Mesenteric fat pad (tissue), 1 donor: ENCODE measurements at regions not wholly inside any gene's neighbourhood (a gene's known extent, or its start where the extent isn't known, plus 50 kb on each side); places are given as distances from the start of the nearest gene placed in this dataset.
"Not testable (repeated sequence)": the region's sequence is repeated elsewhere in the genome, so short reads cannot be mapped to it uniquely, and the experiment has no call there.

Source experiments
- DNase-seq: peaks from one replicate; pipeline ENCODE4 v3.0.0-alpha.2; 2020; ENCODE audit warnings: low spot score
- donor health status: DM: yes; HTN: yes; CAD: no.

DNA sequence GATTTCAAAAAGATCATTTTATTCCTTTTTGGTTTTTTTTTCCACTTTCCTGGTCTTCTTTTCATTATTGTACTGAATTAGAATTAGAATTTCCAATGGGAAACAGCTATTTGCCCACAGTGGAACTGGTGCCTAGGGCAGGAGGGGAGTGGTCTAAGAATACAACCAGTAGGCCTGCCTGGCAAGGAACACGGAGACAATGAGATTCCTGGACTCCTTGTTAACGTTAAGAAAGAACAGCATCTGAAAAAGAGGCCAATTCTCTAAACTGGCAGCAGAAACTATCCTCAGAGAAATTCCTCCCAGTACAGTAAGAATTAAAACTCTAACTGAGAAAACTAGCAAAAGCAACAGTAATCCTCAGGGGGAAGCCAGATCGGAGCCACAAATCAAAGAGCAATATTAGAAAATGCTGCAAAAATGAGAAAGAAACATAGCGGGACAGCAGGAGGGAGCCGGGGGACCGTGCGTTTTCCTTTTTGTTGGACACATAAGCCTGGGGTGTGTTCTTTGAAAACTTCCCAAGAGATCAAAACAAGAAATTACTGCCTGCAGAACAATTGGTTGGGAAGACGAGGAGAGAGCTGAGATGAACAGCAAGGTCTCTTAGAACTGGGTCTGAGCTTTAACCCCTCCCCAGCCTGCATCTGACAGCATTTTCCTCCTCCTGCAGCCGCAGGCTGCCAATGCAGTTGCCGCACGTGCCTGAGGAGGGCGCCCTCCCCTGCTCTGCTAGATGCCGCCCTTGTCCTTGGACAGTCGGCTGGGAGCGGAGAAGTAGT lies 776.0 kb downstream of the TSN start:
- DNase-seq, result no peak

- no peak for DNase-seq
Observed at GRCh38 chr2:122532072-122532344, 776.6 kb downstream of the TSN start.

DNA sequence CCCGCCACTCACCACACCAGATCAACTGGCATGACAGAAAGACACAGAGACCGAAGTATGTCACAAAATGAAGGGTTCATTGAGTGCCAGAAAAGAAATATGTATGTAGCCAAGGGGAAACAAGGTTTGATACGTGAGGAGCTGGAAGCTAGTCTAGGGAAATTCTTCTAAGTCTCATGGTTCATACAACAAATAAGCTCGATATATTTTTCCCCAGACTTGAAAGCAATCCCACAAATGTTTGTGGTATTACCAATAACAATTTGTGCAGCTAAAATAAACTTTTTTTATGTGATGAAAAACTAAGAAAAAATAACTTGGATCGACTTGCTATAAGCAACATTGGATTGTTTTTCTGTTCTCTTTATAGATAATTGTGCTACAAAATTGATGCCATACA lies 777.0 kb downstream of the TSN start:
- DNase-seq, result no peak

GRCh38 chr2:122535960-122536505 lies 780.6 kb downstream of the TSN start:
- DNase-seq, result no peak

DNA sequence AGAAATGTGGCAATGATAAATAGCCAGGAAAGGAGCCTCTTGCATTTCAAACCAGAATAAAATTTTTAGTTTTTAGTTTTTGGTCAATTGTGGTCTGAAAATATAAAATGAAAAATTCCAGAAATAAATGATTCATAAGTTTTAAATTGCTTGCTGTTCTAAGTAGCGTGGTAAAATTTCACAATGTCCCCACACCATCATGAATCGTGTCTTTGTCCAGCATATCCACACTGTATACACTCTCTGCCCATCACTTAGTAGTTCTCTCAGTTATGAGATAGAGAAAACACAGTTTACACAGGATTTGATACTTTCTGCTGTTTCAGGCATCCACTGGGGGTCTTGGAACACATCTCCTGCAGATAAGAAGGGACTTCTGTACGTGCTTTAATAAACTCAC lies 783.9 kb downstream of the TSN start:
- no peak for DNase-seq

- DNase-seq, result no peak
Observed at GRCh38 chr2:122539920-122540319, 784.5 kb downstream of the TSN start.

GRCh38 chr2:122542236-122542635 lies 786.8 kb downstream of the TSN start:
- no peak for DNase-seq

GRCh38 chr2:122542646-122543045 lies 787.2 kb downstream of the TSN start:
- DNase-seq, result no peak

- no peak for DNase-seq
Observed at GRCh38 chr2:122543815-122544214, 788.4 kb downstream of the TSN start.

- DNase-seq, result no peak
Observed at GRCh38 chr2:122545821-122546220, 790.4 kb downstream of the TSN start.

GRCh38 chr2:122562775-122563174 lies 807.3 kb downstream of the TSN start:
- no peak for DNase-seq

GRCh38 chr2:122563781-122564180 lies 808.3 kb downstream of the TSN start:
- DNase-seq, result no peak

GRCh38 chr2:122564843-122565242 lies 809.4 kb downstream of the TSN start:
- no peak for DNase-seq

- DNase-seq, result no peak
Observed at GRCh38 chr2:122565364-122565763, 809.9 kb downstream of the TSN start.

DNA sequence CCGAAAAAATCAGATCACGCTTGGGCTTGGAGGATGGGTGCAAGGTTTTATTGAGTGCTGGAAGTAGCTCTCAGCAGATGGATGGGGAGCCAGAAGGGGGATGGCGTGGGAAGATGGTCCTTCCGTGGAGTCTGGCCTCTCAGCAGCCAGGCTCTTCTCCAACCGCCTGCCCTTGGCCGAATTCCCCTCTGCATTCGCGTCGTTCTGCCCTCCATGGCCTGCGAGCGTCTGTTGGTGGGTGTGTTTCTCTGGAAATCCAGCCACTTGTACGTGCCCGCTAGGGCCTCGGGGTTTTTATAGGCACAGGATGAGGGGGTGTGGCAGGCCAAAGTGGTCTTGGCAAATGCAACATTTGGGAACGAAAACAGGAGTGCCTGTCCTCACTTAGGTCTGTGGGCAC lies 815.2 kb downstream of the TSN start:
- no peak for DNase-seq

DNA sequence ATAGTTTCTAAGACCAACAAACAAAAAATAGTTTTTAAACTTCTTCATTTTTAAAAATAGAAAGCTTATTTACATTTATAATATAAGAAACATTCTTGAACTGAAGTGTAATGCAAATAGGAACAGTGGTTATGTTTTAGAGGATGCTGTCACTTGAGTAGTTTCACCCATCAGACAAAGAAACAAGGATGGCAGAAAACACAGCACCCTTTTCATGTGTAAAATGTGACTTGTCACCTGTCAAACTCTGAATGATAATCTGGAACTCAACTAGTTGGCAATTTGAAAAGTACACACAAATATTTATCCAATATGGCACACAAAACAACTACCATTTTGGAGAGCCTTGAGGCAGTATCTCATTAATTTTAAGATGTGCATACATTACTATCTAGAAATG lies 816.0 kb downstream of the TSN start:
- not testable (repeated sequence) for DNase-seq

DNA sequence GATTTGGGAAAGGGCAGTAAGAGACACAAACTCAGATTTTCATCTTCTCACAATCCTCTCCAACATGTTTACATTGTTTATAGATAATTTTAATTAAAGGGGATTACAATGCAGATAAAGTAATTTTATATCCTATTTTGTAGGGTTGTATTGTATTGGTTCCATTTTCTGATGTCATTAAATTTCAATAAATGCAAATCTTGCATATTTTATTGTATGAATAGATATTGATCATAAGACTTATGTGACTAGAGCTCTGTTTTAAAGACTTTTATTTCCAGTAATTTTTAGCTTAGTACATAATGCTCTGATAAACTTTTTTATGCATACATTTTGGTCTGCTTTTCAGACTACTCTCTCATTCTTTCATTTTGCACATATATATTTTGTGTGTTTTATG lies 819.6 kb downstream of the TSN start:
- no peak for DNase-seq

DNA sequence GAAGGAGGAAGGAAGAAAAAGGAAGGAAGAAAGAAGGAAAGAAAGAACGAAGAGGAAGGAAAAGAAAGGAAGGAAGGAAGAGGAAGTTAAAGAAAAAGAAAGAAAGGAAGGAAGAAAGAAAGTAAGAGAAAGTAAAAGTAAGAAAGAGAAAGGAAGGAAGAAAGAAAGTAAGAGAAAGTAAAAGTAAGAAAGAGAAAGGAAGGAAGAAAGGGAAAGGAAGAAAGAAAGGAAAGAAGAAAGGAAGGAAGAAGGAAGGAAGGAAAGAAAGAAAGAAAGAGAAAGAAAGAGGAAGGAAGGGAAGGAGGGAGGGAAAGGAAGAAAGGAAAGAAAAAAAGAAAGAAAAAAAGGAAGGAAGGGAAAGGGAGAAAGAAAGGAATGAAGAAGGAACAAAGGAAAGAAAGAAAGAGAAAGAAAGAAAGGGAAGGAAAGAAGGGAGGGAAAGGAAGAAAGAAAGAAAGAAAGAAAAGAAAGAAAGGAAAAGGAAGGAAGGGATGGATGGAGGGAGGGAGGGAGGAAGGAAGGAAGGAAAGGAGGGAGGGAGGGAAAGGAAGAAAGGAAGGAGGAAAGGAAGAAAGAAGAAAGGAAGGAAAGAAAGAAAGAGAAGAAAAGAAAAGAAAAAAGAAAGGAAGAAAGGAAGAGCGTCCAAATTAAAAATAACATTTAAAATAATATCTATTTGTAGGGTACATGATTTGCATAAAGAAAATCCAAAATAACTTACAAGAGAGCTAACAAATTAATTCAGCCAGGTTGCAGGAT lies 827.9 kb downstream of the TSN start:
- DNase-seq, result no peak

DNA sequence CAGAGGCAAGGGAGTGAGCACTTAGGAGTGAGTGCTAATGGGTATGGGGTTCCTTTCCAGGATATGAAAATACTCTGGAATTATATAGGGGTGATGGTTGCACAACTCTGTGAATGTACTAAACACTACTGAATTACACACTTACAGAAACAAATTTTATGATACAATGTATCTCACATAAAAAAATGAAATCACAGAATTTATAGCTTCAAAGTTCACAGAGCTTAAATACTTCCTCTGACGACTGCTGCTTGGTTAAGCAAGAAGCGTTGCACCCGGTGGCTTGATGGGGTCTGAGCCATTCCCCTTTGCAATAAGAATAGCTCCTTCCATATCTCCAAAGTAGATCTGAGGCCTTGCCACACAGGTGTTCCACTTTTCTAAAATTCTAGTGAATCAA lies 835.1 kb downstream of the TSN start:
- no peak for DNase-seq

GRCh38 chr2:122595065-122595464 lies 839.6 kb downstream of the TSN start:
- DNase-seq, result no peak

GRCh38 chr2:122596598-122596997 lies 841.1 kb downstream of the TSN start:
- DNase-seq, result no peak

DNA sequence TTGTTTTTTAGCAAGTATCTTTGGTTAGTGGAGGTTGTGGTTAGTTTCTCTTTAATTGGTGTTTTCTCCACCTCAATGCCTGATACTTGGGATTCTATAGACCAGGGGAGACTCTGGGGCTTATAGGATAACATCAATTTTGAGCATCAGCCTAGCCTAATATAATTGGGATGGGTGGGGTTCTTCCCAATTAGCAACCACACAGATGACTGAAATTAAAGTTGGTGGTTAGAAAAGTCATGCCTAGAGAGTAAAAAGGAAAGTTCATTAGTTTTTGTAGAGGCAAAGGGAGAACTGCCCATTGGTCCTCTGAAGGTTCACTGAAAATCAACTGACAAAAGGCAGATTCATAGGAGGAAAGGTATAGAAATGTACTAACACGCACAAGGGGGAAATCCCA lies 843.3 kb downstream of the TSN start:
- DNase-seq, result no peak
